IMR-90 (cell line): ENCODE measurements at regions not wholly inside any gene's neighbourhood (a gene's known extent, or its start where the extent isn't known, plus 50 kb on each side); places are given as distances from the start of the nearest gene placed in this dataset.

Source experiments
- ATAC-seq: fragments of 200-7000 bp; cut with Tn5 transposase; 2 replicates; pipeline ENCODE4 v1.9.1; 2020; ENCODE audit warnings: low read depth, mild to moderate bottlenecking, moderate library complexity
- BruUV-seq: library from RNA; stranded (reverse); fragments of 400-500 nt; replicated peaks from 2 replicates; lab custom pipeline; 2021; lab: Mats Ljungman, UMichigan
- CTCF ChIA-PET: fragments of 300-600 bp; formaldehyde crosslinking; extraction: SDS; loops from one replicate; lab custom pipeline; 2021; ENCODE audit warnings: antibody characterized with exemption; lab: Yijun Ruan, JAX
- POLR2A ChIA-PET: fragments of 300-600 bp; sonication (Branson Sonifier 250); formaldehyde crosslinking; loops from one replicate; lab custom pipeline; 2022; ENCODE audit warnings: antibody characterized with exemption; ENCODE audit not compliant: unreplicated experiment; lab: Charles Lee
- DNase-seq: peaks from one replicate; pipeline ENCODE4 v3.0.0; 2013
- H2AFZ ChIP-seq: replicated peaks from 2 replicates; pipeline ENCODE3; 2013; ENCODE audit warnings: low read length, mild to moderate bottlenecking; ENCODE audit not compliant: poor library complexity
- H2AK5ac ChIP-seq: 2 replicates; pipeline ENCODE4 v1.6.1; 2013; ENCODE audit warnings: low read depth, low read length, inconsistent platforms
- H2AK9ac ChIP-seq: replicated peaks from 2 replicates; pipeline ENCODE3; 2013; ENCODE audit warnings: mild to moderate bottlenecking, low read depth, low read length, moderate library complexity; ENCODE audit not compliant: poor library complexity
- H2BK120ac ChIP-seq: 2 replicates; pipeline ENCODE4 v1.6.1; 2013; ENCODE audit warnings: low read depth, low read length, inconsistent platforms
- H2BK15ac ChIP-seq: 3 replicates; pipeline ENCODE4 v1.6.1; 2013; ENCODE audit warnings: low read depth, low read length, inconsistent platforms
- H2BK20ac ChIP-seq: 2 replicates; pipeline ENCODE4 v1.6.1; 2013; ENCODE audit warnings: low read depth, mild to moderate bottlenecking, inconsistent platforms, low read length, moderate library complexity
- H2BK5ac ChIP-seq: 2 replicates; pipeline ENCODE4 v1.6.1; 2013; ENCODE audit warnings: mild to moderate bottlenecking, low read depth, low read length, inconsistent platforms; ENCODE audit not compliant: poor library complexity, severe bottlenecking
- H3K14ac ChIP-seq: replicated peaks from 2 replicates; pipeline ENCODE4 v1.6.1; 2013; ENCODE audit warnings: low read depth, low read length, inconsistent platforms
- H3K18ac ChIP-seq: 2 replicates; pipeline ENCODE4 v1.6.1; 2013; ENCODE audit warnings: low read depth, low read length, control low read depth
- H3K23ac ChIP-seq: 2 replicates; pipeline ENCODE4 v1.6.1; 2013; ENCODE audit warnings: low read depth, low read length, inconsistent platforms
- H3K27ac ChIP-seq: 2 replicates; pipeline ENCODE4 v1.5.1; 2013; ENCODE audit warnings: mild to moderate bottlenecking, control low read depth, low read length; ENCODE audit not compliant: insufficient read depth
- H3K27me3 ChIP-seq: 2 replicates; pipeline ENCODE4 v1.6.1; 2013; ENCODE audit warnings: low read length; ENCODE audit not compliant: control insufficient read depth, insufficient read depth
- H3K36me3 ChIP-seq: 2 replicates; pipeline ENCODE4 v1.6.1; 2013; ENCODE audit warnings: low read length, mixed read lengths; ENCODE audit not compliant: control insufficient read depth, insufficient read depth
- H3K4ac ChIP-seq: 2 replicates; pipeline ENCODE4 v1.6.1; 2013; ENCODE audit warnings: low read depth, low read length, inconsistent platforms
- H3K4me1 ChIP-seq: 2 replicates; pipeline ENCODE4 v1.6.1; 2013; ENCODE audit warnings: low read length, mixed read lengths; ENCODE audit not compliant: control insufficient read depth, insufficient read depth
- H3K4me2 ChIP-seq: 2 replicates; pipeline ENCODE4 v1.6.1; 2013; ENCODE audit warnings: low read depth, mild to moderate bottlenecking, control low read depth, low read length, moderate library complexity
- H3K4me3 ChIP-seq: 2 replicates; pipeline ENCODE4 v1.5.1; 2013; ENCODE audit warnings: low read depth, mild to moderate bottlenecking, control low read depth, low read length, moderate library complexity; ENCODE audit not compliant: insufficient read depth
- H3K56ac ChIP-seq: 2 replicates; pipeline ENCODE4 v1.6.1; 2013; ENCODE audit warnings: low read length, inconsistent platforms; ENCODE audit not compliant: insufficient read depth; ENCODE audit errors: extremely low read depth
- H3K79me1 ChIP-seq, 2 experiments: 2 replicates each; pipeline ENCODE4 v1.6.1; 2013; ENCODE audit warnings: low read length in 2 of 2, inconsistent platforms in 1 of 2, low read depth in 1 of 2
- H3K9ac ChIP-seq: 2 replicates; pipeline ENCODE4 v1.6.1; 2013; ENCODE audit warnings: low read depth, low read length, control low read depth
- H3K9me1 ChIP-seq: 2 replicates; pipeline ENCODE4 v1.6.1; 2013; ENCODE audit warnings: low read length, inconsistent platforms; ENCODE audit not compliant: insufficient read depth
- H3K9me3 ChIP-seq: 2 replicates; pipeline ENCODE4 v1.6.1; 2013; ENCODE audit warnings: low read length; ENCODE audit not compliant: control insufficient read depth, insufficient read depth
- H4K20me1 ChIP-seq: 2 replicates; pipeline ENCODE4 v1.6.1; 2013; ENCODE audit warnings: low read length, inconsistent platforms; ENCODE audit not compliant: insufficient read depth
- H4K5ac ChIP-seq: 2 replicates; pipeline ENCODE4 v1.6.1; 2013; ENCODE audit warnings: mild to moderate bottlenecking, low read depth, low read length, control low read depth
- H4K8ac ChIP-seq, 2 experiments: 2 replicates each; pipeline ENCODE4 v1.6.1; 2013; ENCODE audit warnings: low read depth in 2 of 2, low read length in 2 of 2, control low read depth in 1 of 2, inconsistent platforms in 1 of 2
- H4K91ac ChIP-seq: 2 replicates; pipeline ENCODE4 v1.6.1; 2013; ENCODE audit warnings: low read depth, low read length, inconsistent platforms; ENCODE audit not compliant: insufficient read depth
- BHLHE40 ChIP-seq: fragments of 150-350 bp; IDR thresholded peaks from 2 replicates; pipeline ENCODE4 v1.6.1; 2016; ENCODE audit warnings: mild to moderate bottlenecking, low read depth, low read length
- CEBPB ChIP-seq: IDR thresholded peaks from 2 replicates; pipeline ENCODE4 v1.6.1; 2012; ENCODE audit warnings: low read depth, low read length, improper control_type of control experiment
- CHD1 ChIP-seq: IDR thresholded peaks from 2 replicates; pipeline ENCODE4 v1.6.1; 2012; ENCODE audit warnings: low read depth, low read length, improper control_type of control experiment
- FOS ChIP-seq: fragments of 150-350 bp; IDR thresholded peaks from 2 replicates; pipeline ENCODE4 v1.6.1; 2016; ENCODE audit warnings: low read depth, low read length
- MAFK ChIP-seq: IDR thresholded peaks from 2 replicates; pipeline ENCODE4 v1.6.1; 2012; ENCODE audit warnings: low read depth, low read length, improper control_type of control experiment
- MAZ ChIP-seq: IDR thresholded peaks from 2 replicates; pipeline ENCODE4 v1.6.1; 2012; ENCODE audit warnings: low read depth, mild to moderate bottlenecking, low read length, improper control_type of control experiment, moderate library complexity, borderline replicate concordance
- MXI1 ChIP-seq: IDR thresholded peaks from 2 replicates; pipeline ENCODE4 v1.6.1; 2012; ENCODE audit warnings: low read depth, mild to moderate bottlenecking, low read length, moderate library complexity, borderline replicate concordance
- NFE2L2 ChIP-seq: fragments of 150-350 bp; IDR thresholded peaks from 2 replicates; pipeline ENCODE4 v1.6.1; 2016; ENCODE audit warnings: low read depth, mild to moderate bottlenecking, low read length
- POLR2A ChIP-seq: IDR thresholded peaks from 2 replicates; pipeline ENCODE4 v1.6.1; 2012; ENCODE audit warnings: mild to moderate bottlenecking, low read depth, low read length
- RAD21 ChIP-seq: IDR thresholded peaks from 2 replicates; pipeline ENCODE4 v1.6.1; 2012; ENCODE audit warnings: low read length, improper control_type of control experiment
- RCOR1 ChIP-seq: IDR thresholded peaks from 2 replicates; pipeline ENCODE4 v1.6.1; 2012; ENCODE audit warnings: mild to moderate bottlenecking, low read length, improper control_type of control experiment; ENCODE audit not compliant: insufficient replicate concordance
- RFX5 ChIP-seq: IDR thresholded peaks from 2 replicates; pipeline ENCODE4 v1.8.0; 2012; ENCODE audit warnings: low read depth, mild to moderate bottlenecking, low read length, moderate library complexity
- SMC3 ChIP-seq: fragments of 150-350 bp; IDR thresholded peaks from 2 replicates; pipeline ENCODE4 v1.6.1; 2016; ENCODE audit warnings: low read depth, mild to moderate bottlenecking, antibody characterized with exemption, low read length, moderate library complexity
- USF2 ChIP-seq: fragments of 150-350 bp; IDR thresholded peaks from 2 replicates; pipeline ENCODE4 v1.6.1; 2017; ENCODE audit warnings: mild to moderate bottlenecking, antibody characterized with exemption, low read length, low read depth
- WGBS, 2 experiments: methylation state at CpG; one replicate each; pipeline versions ENCODE4 v1.1.5 to v1.1.7; 2013; ENCODE audit warnings: missing lambda C conversion rate in 2 of 2; ENCODE audit not compliant: insufficient read length in 1 of 2; ENCODE audit errors: extremely low coverage in 2 of 2; 5-methylcytosine and 5-hydroxymethylcytosine counted together
- dilution Hi-C: fragments of 300-500 bp; cut with HindIII; formaldehyde crosslinking; loops from one replicate; pipeline ENCODE4 v1.14.3; 2018; ENCODE audit warnings: low sequenced_read_pairs; ENCODE audit not compliant: unreplicated experiment
- in situ Hi-C: fragments of 300-500 bp; cut with MboI; formaldehyde crosslinking; loops from 3 replicates; pipeline ENCODE4 v1.14.3; 2019; ENCODE audit warnings: low sequenced_read_pairs, inconsistent platforms, mixed read lengths
- intact Hi-C: fragments of 100-400 bp; cut with micrococcal nuclease; formaldehyde crosslinking; loops from 2 replicates; pipeline ENCODE4 v1.10.0; 2022
- TF ChIP-seq, protein P1 (sequence below): fragments of 150-350 bp; IDR thresholded peaks from 2 replicates; pipeline ENCODE4 v1.6.1; 2016; ENCODE audit warnings: low read depth, mild to moderate bottlenecking, low read length, moderate library complexity, borderline replicate concordance
- TF ChIP-seq, protein P2 (sequence below): conservative IDR thresholded peaks from 2 replicates; pipeline ENCODE4 v1.5.1; 2012; ENCODE audit warnings: mild to moderate bottlenecking, low read depth, low read length, improper control_type of control experiment

- ATAC-seq (no peak), DNase-seq (no peak)
- no TSS peak for BruUV-seq
- ChIA-PET CTCF (no interaction called here), POLR2A (no interaction called here)
- H2BK20ac ChIP-seq = no peak overlapping the region
- intact Hi-C loops = no loop called here
- no peak overlapping the region for H3K18ac ChIP-seq
- H3K4ac ChIP-seq = no peak overlapping the region
- no peak overlapping the region for H3K4me3 ChIP-seq
- H4K91ac ChIP-seq = no peak overlapping the region
- no peaks in the 10 kb centered on the region for H3K27me3 ChIP-seq
- no peak for TF ChIP-seq MAFK
- TF ChIP-seq POLR2A = no peak
- TF ChIP-seq CHD1 = no peak
- TF ChIP-seq NFE2L2 = no peak
- no peak for TF ChIP-seq MXI1
- TF ChIP-seq, protein P1, sequence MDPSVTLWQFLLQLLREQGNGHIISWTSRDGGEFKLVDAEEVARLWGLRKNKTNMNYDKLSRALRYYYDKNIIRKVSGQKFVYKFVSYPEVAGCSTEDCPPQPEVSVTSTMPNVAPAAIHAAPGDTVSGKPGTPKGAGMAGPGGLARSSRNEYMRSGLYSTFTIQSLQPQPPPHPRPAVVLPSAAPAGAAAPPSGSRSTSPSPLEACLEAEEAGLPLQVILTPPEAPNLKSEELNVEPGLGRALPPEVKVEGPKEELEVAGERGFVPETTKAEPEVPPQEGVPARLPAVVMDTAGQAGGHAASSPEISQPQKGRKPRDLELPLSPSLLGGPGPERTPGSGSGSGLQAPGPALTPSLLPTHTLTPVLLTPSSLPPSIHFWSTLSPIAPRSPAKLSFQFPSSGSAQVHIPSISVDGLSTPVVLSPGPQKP = no peak
- no peak for TF ChIP-seq FOS
- no peak for TF ChIP-seq RFX5
- no peak for TF ChIP-seq BHLHE40
- TF ChIP-seq, protein P2, sequence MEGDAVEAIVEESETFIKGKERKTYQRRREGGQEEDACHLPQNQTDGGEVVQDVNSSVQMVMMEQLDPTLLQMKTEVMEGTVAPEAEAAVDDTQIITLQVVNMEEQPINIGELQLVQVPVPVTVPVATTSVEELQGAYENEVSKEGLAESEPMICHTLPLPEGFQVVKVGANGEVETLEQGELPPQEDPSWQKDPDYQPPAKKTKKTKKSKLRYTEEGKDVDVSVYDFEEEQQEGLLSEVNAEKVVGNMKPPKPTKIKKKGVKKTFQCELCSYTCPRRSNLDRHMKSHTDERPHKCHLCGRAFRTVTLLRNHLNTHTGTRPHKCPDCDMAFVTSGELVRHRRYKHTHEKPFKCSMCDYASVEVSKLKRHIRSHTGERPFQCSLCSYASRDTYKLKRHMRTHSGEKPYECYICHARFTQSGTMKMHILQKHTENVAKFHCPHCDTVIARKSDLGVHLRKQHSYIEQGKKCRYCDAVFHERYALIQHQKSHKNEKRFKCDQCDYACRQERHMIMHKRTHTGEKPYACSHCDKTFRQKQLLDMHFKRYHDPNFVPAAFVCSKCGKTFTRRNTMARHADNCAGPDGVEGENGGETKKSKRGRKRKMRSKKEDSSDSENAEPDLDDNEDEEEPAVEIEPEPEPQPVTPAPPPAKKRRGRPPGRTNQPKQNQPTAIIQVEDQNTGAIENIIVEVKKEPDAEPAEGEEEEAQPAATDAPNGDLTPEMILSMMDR = no peak
- no peak for TF ChIP-seq USF2
- no peak for TF ChIP-seq RAD21
- TF ChIP-seq RCOR1 = no peak
- no peak for TF ChIP-seq CEBPB
- TF ChIP-seq SMC3 = no peak
- no peak for TF ChIP-seq MAZ
- H2AFZ ChIP-seq = no peak overlapping the region
- in situ Hi-C loops = no loop called here
- H3K9ac ChIP-seq = no peak overlapping the region
- H3K79me1 ChIP-seq = no peaks in the 10 kb centered on the region
- H3K9me3 ChIP-seq = no peaks in the 10 kb centered on the region
- H3K23ac ChIP-seq = no peak overlapping the region
- H3K9me1 ChIP-seq = no peaks in the 10 kb centered on the region
- no peak overlapping the region for H3K56ac ChIP-seq
- H2AK5ac ChIP-seq = no peak overlapping the region
- no peaks in the 10 kb centered on the region; the same call in 1 of the 2 replicates for H3K4me1 ChIP-seq
- no peaks in the 10 kb centered on the region for H4K20me1 ChIP-seq
- H3K36me3 ChIP-seq = no peaks in the 10 kb centered on the region
- WGBS, 2 experiments = no CpG with 5 or more reads among the region's 1 CpG
- H3K27ac ChIP-seq = no peak overlapping the region
- H4K8ac ChIP-seq = no peak overlapping the region
- dilution Hi-C loops = no loop called here
- H2BK5ac ChIP-seq = no peak overlapping the region
- H2BK15ac ChIP-seq = no peak overlapping the region
- no peak overlapping the region for H3K14ac ChIP-seq
- H4K5ac ChIP-seq = no peak overlapping the region
- H2AK9ac ChIP-seq = no peak overlapping the region
- no peak overlapping the region for H2BK120ac ChIP-seq
- no peak overlapping the region for H3K4me2 ChIP-seq
These were observed 462.0 kb downstream of the CDH11 start for GRCh38 chr16:64659866-64660265.
